ENCODE measurements at regions not wholly inside any gene's neighbourhood (a gene's known extent, or its start where the extent isn't known, plus 50 kb on each side); places are given as distances from the start of the nearest gene placed in this dataset.

DNA sequence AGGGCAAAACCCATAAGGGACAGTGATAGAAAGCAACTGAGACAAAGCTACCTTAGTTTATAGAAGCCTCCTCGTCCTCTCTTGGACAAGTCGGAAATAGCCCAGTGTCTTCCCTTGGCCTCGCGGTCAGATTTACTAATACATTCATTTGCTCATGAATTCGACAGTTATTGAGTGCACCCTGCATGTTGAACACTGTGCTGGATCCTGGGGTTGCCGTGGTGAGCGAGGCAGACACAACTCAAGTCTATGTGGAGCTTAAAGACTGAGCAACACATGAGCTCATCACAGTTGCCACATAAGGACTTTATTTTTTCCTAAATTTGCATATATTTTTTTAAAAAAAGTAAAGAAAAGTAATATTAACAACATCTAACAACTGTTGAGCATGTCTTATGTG is 411.1 kb upstream of the ITGA1 start (continued):
- no peak for TF ChIP-seq SAP30 (IDR thresholded peaks at IDR 0.05; ENCODE audit: insufficient read depth, insufficient replicate concordance, low read length)
- no peak for TF ChIP-seq ZNF274 (IDR thresholded peaks at IDR 0.05; ENCODE audit: borderline replicate concordance, extremely low read depth, low read length)
- TF ChIP-seq FOSL1 (IDR thresholded peaks at IDR 0.05; ENCODE audit: insufficient read depth, low read depth, low read length): no peak

All from H1 (cell line).